ENCODE measurements at regions not wholly inside any gene's neighbourhood (a gene's known extent, or its start where the extent isn't known, plus 50 kb on each side); places are given as distances from the start of the nearest gene placed in this dataset.
"Not testable (repeated sequence)": the region's sequence is repeated elsewhere in the genome, so short reads cannot be mapped to it uniquely, and the experiment has no call there.

GRCh38 chr14:89065879-89066278 is 241.4 kb downstream of the TTC8 start:
- DNase-seq (ENCODE audit: low spot score), result no peak

GRCh38 chr14:89067293-89067972 is 243.0 kb downstream of the TTC8 start:
- no peak for DNase-seq (ENCODE audit: low spot score)

GRCh38 chr14:89078021-89078795 is 253.8 kb downstream of the TTC8 start:
- DNase-seq (ENCODE audit: low spot score), result no peak

GRCh38 chr14:89085231-89085731 is 260.8 kb downstream of the TTC8 start:
- no peak for DNase-seq (ENCODE audit: low spot score)

GRCh38 chr14:89085737-89086382 is 261.4 kb downstream of the TTC8 start:
- DNase-seq (ENCODE audit: low spot score), result no peak

GRCh38 chr14:89088530-89088929 is 264.1 kb downstream of the TTC8 start:
- no peak for DNase-seq (ENCODE audit: low spot score)

GRCh38 chr14:89089330-89089729 is 264.9 kb downstream of the TTC8 start:
- DNase-seq (ENCODE audit: low spot score), result no peak

GRCh38 chr14:89091781-89092180 is 267.3 kb downstream of the TTC8 start:
- DNase-seq (ENCODE audit: low spot score), result no peak

GRCh38 chr14:89093083-89093730 is 268.8 kb downstream of the TTC8 start:
- no peak for DNase-seq (ENCODE audit: low spot score)

- DNase-seq (ENCODE audit: low spot score), result no peak
These were observed 270.6 kb downstream of the TTC8 start for GRCh38 chr14:89095036-89095435.

- DNase-seq (ENCODE audit: low spot score), result no peak
These were observed 272.5 kb downstream of the TTC8 start for GRCh38 chr14:89096946-89097345.

- DNase-seq (ENCODE audit: low spot score), result no peak
These were observed 273.8 kb downstream of the TTC8 start for GRCh38 chr14:89098254-89098653.

- DNase-seq (ENCODE audit: low spot score), result not testable (repeated sequence)
These were observed 279.8 kb downstream of the TTC8 start for GRCh38 chr14:89104171-89104817.

GRCh38 chr14:89104861-89105260 is 280.4 kb downstream of the TTC8 start:
- DNase-seq (ENCODE audit: low spot score), result not testable (repeated sequence)
